Activated T-cell treated with anti-CD3 and anti-CD28 coated beads, Interleukin-2, amount 50 U/mL, for 1 hour (primary cell): ENCODE measurements at regions not wholly inside any gene's neighbourhood (a gene's known extent, or its start where the extent isn't known, plus 50 kb on each side); places are given as distances from the start of the nearest gene placed in this dataset.

ENCODE experiments used
- DNase-seq: peaks from one replicate; pipeline ENCODE4 v3.0.0-alpha.2; 2020

- no peak for DNase-seq
Measured at GRCh38 chr18:10402871-10403559, 51.4 kb upstream of the APCDD1 start.

- DNase-seq: no peak
Measured at GRCh38 chr18:10403708-10404107, 50.7 kb upstream of the APCDD1 start.

- no peak for DNase-seq
Measured at GRCh38 chr18:10404168-10404567, 50.3 kb upstream of the APCDD1 start.
